ENCODE measurements at regions not wholly inside any gene's neighbourhood (a gene's known extent, or its start where the extent isn't known, plus 50 kb on each side); places are given as distances from the start of the nearest gene placed in this dataset.
"Not testable (repeated sequence)": the region's sequence is repeated elsewhere in the genome, so short reads cannot be mapped to it uniquely, and the experiment has no call there.

GRCh38 chr4:123530357-123530756, 133.8 kb downstream of the SPRY1 start:
- H3K27ac Mint-ChIP-seq (ENCODE audit: unreplicated experiment) = no peak overlapping the region
- no peaks in the 10 kb centered on the region for H3K9me3 Mint-ChIP-seq (ENCODE audit: unreplicated experiment)
- DNase-seq = no peak
- H3K36me3 Mint-ChIP-seq (ENCODE audit: unreplicated experiment) = peaks cover 5% of the 10 kb centered on the region
- peaks cover 3% of the 10 kb centered on the region for H3K4me1 Mint-ChIP-seq (ENCODE audit: low read depth, unreplicated experiment)
- no peaks in the 10 kb centered on the region for H3K27me3 Mint-ChIP-seq (ENCODE audit: unreplicated experiment)
- TF ChIP-seq CTCF (IDR thresholded peaks at IDR 0.05; ENCODE audit: partially characterized antibody, unreplicated experiment) = no peak
- no peak overlapping the region for H3K4me3 Mint-ChIP-seq (ENCODE audit: unreplicated experiment)

GRCh38 chr4:123535037-123535748, 138.6 kb downstream of the SPRY1 start:
- Mint-ChIP-seq H3K27me3 (ENCODE audit: unreplicated experiment) (peaks cover 2% of the 10 kb centered on the region), H3K4me3 (ENCODE audit: unreplicated experiment) (no peak overlapping the region), H3K4me1 (ENCODE audit: low read depth, unreplicated experiment) (no peaks in the 10 kb centered on the region)

GRCh38 chr4:123536225-123536624, 139.6 kb downstream of the SPRY1 start:
- H3K4me1 Mint-ChIP-seq (ENCODE audit: low read depth, unreplicated experiment) = no peaks in the 10 kb centered on the region
- H3K9me3 Mint-ChIP-seq (ENCODE audit: unreplicated experiment) = peaks cover 2% of the 10 kb centered on the region
- H3K4me3 Mint-ChIP-seq (ENCODE audit: unreplicated experiment) = no peak overlapping the region
- TF ChIP-seq CTCF (IDR thresholded peaks at IDR 0.05; ENCODE audit: partially characterized antibody, unreplicated experiment) = no peak
- H3K27ac Mint-ChIP-seq (ENCODE audit: unreplicated experiment) = no peak overlapping the region
- H3K27me3 Mint-ChIP-seq (ENCODE audit: unreplicated experiment) = peaks cover 2% of the 10 kb centered on the region
- no peak for DNase-seq
- H3K36me3 Mint-ChIP-seq (ENCODE audit: unreplicated experiment) = peaks cover 15% of the 10 kb centered on the region

More at GRCh38 chr4:123535037-123535748, 138.6 kb downstream of the SPRY1 start:
- TF ChIP-seq CTCF (IDR thresholded peaks at IDR 0.05; ENCODE audit: partially characterized antibody, unreplicated experiment) = no peak
- peaks cover 15% of the 10 kb centered on the region for H3K36me3 Mint-ChIP-seq (ENCODE audit: unreplicated experiment)
- H3K9me3 Mint-ChIP-seq (ENCODE audit: unreplicated experiment) = peaks cover 2% of the 10 kb centered on the region
- no peak overlapping the region for H3K27ac Mint-ChIP-seq (ENCODE audit: unreplicated experiment)
- no peak for DNase-seq

- H3K9me3 Mint-ChIP-seq (ENCODE audit: unreplicated experiment); H3K4me3 Mint-ChIP-seq (ENCODE audit: unreplicated experiment); H3K4me1 Mint-ChIP-seq (ENCODE audit: low read depth, unreplicated experiment); H3K27ac Mint-ChIP-seq (ENCODE audit: unreplicated experiment); DNase-seq; H3K27me3 Mint-ChIP-seq (ENCODE audit: unreplicated experiment): not testable (repeated sequence)
- H3K36me3 Mint-ChIP-seq (ENCODE audit: unreplicated experiment) = peaks cover 15% of the 10 kb centered on the region
Measured at GRCh38 chr4:123537906-123538402, 141.4 kb downstream of the SPRY1 start.

GRCh38 chr4:123545667-123546572, 149.3 kb downstream of the SPRY1 start:
- Mint-ChIP-seq H3K4me3 (ENCODE audit: unreplicated experiment) (no peak overlapping the region), H3K27me3 (ENCODE audit: unreplicated experiment) (no peaks in the 10 kb centered on the region), H3K9me3 (ENCODE audit: unreplicated experiment) (no peaks in the 10 kb centered on the region), H3K36me3 (ENCODE audit: unreplicated experiment) (peaks cover 7% of the 10 kb centered on the region), H3K4me1 (ENCODE audit: low read depth, unreplicated experiment) (peaks cover 7% of the 10 kb centered on the region), H3K27ac (ENCODE audit: unreplicated experiment) (no peak overlapping the region)
- no peak for DNase-seq
- TF ChIP-seq CTCF (IDR thresholded peaks at IDR 0.05; ENCODE audit: partially characterized antibody, unreplicated experiment) = no peak

Measured in glutamatergic neuron (in vitro differentiated cells).